ACHN (cell line): ENCODE measurements at regions not wholly inside any gene's neighbourhood (a gene's known extent, or its start where the extent isn't known, plus 50 kb on each side); places are given as distances from the start of the nearest gene placed in this dataset.

ENCODE experiments used
- DNase-seq: peaks from one replicate; pipeline ENCODE4 v3.0.0-alpha.2; 2015
- in situ Hi-C: cut with HindIII; loops from 2 replicates; pipeline ENCODE4 v1.10.0; 2017; ENCODE audit warnings: low sequenced_read_pairs, low pct_ligation_motif_present, low pct_unique_long_range_greater_than_20kb

DNA sequence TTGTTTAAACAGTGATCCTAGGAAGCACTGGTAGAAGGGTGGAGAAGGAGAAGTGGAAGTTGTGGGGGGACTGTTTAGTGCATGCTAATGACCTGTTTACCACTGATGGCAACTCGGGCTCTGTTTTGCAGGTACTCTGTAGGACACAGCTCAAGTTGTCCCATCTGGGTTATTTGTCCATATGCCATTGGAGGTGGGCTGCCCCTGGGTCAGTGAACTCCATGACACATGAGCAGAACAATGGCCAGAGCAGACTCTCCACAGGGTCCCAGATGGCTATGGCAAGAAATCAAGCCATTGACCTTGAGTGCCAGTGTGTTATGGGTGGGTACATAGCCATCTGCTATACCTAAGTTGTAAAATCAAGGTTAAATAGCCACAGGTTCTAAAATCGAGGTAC, 175.9 kb downstream of the GAS1 start:
- in situ Hi-C loops: no loop called here
- DNase-seq: no peak

- in situ Hi-C loops: no loop called here
- no peak for DNase-seq
Measured at GRCh38 chr9:86768709-86769108, 178.6 kb downstream of the GAS1 start.

DNA sequence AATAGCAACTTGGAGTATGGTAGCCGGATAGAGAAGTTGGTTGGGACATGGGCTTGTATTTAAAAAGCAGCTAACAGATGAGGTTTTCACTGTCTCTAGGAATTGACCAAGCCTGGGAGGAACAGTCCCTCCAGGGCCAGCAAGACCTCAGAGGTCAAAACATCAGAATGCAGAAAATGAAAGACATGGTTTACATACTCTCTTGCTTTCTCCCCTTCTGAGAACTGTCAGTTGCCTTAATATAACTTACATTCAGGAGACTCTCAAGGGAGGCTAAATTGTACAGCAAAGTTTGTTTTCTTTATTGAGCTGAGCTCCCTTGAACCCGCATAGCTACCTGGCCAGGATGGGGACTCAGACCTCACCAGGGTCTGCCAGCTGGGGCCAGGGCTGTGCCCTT, 179.3 kb downstream of the GAS1 start:
- in situ Hi-C loops: no loop called here
- DNase-seq: no peak

- no peak for DNase-seq
Measured at GRCh38 chr9:86767373-86767772, 179.9 kb downstream of the GAS1 start.

DNA sequence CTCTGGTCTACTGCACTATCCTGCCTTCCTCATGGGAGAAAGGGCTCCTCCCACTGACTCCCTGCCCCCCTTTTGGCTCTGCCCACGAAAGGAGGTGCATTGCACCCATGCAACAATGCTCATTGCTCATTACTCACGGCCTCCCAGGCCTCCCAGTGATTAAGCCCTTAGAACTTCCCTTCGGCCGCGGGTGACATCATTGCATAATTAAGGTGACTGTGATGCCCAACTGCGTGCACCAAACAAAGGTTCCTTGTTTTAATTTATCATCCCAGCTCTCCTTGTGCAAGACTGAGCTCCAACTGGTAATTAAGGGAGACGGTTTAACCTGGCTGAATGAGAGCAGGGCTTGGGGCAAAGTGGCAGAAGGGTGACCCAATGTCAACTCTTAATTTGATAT, 180.4 kb downstream of the GAS1 start:
- in situ Hi-C loops: no loop called here
- peak; percentile 23 for DNase-seq

More at GRCh38 chr9:86767373-86767772, 179.9 kb downstream of the GAS1 start:
- in situ Hi-C loops: no loop called here

- no peak for DNase-seq
- in situ Hi-C loops: no loop called here
Measured at GRCh38 chr9:86766511-86766910, 180.8 kb downstream of the GAS1 start.

- no peak for DNase-seq
- in situ Hi-C loops: no loop called here
Measured at GRCh38 chr9:86765746-86766430, 181.4 kb downstream of the GAS1 start.

GRCh38 chr9:86764671-86765343, 182.5 kb downstream of the GAS1 start:
- no peak for DNase-seq
- in situ Hi-C loops: no loop called here

- DNase-seq: no peak
- in situ Hi-C loops: no loop called here
Measured at GRCh38 chr9:86764221-86764624, 183.1 kb downstream of the GAS1 start.

DNA sequence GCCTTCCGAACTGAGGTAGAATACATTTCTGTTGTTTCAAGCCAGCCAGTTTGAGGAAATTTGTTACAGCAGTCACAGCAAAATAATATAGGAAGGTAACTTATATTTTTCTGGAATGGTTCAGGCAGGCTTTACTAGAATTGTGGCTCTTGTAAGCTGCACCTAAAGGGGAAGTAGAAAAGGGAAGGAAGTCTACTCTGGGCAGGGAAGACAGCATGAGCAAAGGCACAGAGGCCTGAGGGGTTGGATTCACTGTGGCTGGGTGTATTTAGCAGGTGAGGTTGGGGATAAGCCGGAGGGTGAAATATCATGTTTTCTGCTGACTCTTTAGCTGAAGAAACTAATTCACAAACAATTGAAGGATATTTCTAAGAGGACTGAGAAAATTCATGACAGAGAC, 183.5 kb downstream of the GAS1 start:
- in situ Hi-C loops: no loop called here
- no peak for DNase-seq

DNA sequence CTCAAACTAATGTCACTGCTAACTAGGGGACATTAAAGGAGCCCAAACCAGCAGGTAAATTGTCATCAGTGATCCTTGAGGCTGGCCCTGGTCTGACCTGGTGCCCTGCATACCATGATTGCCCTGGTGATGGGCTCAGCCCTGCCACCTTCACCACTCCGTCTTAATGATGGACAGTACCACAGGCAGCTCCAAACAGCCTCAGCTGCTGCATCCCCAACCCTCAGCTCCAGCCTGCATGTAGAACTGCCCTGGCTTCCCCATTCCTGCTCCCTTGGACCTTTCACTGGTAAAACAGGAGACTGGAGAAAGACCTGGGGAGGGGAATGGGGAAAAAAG, 190.0 kb downstream of the GAS1 start:
- no peak for DNase-seq
- in situ Hi-C loops: no loop called here

DNA sequence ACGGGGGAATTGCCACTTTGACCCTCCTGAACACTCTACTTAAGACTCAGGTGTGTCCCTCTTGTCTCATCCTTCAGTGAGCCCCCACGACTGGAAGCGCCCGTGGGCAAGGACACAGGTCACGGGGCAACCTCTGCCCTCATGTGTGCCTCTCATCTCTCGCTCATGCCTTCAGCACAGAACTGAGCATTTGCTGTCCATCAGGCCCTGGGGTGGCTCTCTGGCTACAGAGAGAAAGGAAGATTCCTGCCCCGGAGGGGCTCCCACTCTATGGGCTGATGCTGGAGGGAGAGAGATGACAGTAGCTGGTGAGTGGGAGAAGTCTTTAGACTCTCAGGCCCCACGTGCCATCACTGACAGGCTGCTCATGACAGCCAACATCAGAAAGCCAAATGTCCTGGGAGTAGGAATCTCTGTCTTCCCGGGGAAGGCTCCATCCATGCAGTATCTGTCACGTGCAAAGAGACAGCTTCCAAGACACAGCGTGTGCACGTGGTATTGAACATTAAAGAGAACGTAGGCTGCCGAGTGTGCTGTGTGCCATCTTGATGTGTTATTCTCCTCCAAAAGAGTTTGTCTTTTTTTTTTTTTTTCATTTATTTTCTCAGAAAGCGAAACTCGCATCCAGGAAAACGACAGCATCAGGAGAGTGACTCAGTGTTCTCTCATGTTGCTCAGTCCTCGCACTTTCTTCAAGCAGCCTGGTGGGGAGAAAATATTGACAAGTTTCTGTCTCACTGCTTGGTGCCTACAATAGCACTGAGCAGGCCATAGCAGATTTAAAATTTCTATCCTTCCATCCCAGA, 190.5 kb downstream of the GAS1 start:
- DNase-seq: no peak
- in situ Hi-C loops: no loop called here

GRCh38 chr9:86755561-86755941, 191.8 kb downstream of the GAS1 start:
- DNase-seq: no peak
- in situ Hi-C loops: no loop called here

DNA sequence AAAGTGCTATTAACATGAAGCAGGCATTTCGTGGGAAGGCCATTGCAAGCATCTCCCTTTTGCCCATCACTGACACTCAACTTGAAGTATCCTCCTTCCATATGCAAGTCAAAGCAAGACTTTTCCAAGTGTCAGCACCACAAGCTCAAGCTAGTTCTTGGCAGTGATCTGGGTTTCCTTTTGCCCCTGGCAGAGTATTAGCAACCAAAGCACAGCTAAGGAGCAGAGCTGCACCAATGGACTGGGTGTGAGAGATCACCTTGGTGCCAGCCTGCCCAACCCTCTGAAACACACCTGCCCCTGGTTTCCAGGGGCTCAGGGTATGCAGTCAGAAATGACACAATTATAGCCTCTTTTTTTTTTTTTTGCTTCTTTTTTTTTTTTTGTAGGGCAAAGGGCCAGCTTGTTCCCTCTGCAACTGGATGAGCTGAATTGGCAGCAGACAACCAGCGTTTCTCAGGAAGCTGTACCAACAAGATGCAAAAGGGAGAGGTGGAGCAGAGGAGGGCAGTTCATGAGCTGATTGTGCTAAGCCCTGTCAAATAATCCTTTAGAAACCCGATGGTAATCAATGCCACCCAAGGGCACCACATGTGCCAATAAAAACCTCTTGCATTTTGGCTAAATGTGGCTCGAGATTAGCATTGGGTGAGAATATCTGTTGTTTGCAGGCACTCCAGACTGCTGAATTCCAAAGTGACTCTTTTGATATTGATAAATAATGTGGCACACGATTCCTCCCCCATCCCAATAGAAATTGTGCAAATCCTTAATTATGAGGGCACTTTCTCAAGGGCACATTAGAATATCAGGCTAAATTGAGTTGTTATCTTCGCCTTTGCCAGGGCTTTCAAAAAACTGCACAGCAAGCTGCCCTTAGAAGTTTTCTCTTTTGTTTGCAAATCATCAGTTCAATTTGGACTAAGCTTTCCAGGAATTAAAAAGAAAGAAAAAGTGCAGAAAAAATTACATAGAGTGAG, 192.4 kb downstream of the GAS1 start:
- no peak for DNase-seq
- in situ Hi-C loops: no loop called here

- DNase-seq: no peak
- in situ Hi-C loops: no loop called here
Measured at GRCh38 chr9:86753836-86754235, 193.5 kb downstream of the GAS1 start.

- in situ Hi-C loops: no loop called here
- no peak for DNase-seq
Measured at GRCh38 chr9:86752733-86753132, 194.6 kb downstream of the GAS1 start.

DNA sequence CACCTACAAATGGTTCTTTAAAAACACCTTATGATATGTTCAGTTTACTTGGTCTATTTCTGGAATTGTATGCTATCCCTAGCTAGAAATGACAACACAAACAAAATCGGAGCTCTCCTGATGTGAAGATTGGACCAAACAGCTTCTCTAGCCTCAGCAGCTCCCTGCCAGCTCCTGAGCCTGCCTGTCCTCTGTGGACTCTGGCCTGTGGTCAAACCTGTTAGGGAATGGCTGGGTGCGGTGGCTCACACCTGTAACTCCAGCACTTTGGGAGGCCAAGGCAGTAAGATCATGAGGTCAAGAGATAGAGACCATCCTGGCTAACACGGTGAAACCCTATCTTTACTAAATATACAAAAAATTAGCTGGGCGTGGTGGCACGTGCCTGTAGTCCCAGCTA, 195.3 kb downstream of the GAS1 start:
- DNase-seq: no peak
- in situ Hi-C loops: no loop called here

- in situ Hi-C loops: no loop called here
- no peak for DNase-seq
Measured at GRCh38 chr9:86751207-86751606, 196.1 kb downstream of the GAS1 start.

DNA sequence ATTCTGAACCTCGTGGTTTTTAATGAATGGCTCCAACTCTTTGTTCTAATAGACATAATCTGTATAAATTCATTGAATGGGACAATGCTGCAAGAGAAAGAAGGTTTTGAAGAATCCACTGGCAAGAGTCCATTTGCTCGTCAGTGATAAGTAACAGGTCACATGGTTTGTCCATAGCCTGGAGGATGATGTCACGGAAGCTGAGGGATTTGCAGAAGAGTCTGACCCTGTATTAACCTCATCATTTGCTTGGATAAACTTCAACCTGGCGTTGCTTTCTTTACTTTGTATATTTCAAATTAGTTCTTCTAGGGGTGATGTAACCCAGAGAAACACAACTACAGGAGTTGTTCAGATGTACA, 197.4 kb downstream of the GAS1 start:
- no peak for DNase-seq
- in situ Hi-C loops: no loop called here
